ENCODE measurements at regions not wholly inside any gene's neighbourhood (a gene's known extent, or its start where the extent isn't known, plus 50 kb on each side); places are given as distances from the start of the nearest gene placed in this dataset.

DNA sequence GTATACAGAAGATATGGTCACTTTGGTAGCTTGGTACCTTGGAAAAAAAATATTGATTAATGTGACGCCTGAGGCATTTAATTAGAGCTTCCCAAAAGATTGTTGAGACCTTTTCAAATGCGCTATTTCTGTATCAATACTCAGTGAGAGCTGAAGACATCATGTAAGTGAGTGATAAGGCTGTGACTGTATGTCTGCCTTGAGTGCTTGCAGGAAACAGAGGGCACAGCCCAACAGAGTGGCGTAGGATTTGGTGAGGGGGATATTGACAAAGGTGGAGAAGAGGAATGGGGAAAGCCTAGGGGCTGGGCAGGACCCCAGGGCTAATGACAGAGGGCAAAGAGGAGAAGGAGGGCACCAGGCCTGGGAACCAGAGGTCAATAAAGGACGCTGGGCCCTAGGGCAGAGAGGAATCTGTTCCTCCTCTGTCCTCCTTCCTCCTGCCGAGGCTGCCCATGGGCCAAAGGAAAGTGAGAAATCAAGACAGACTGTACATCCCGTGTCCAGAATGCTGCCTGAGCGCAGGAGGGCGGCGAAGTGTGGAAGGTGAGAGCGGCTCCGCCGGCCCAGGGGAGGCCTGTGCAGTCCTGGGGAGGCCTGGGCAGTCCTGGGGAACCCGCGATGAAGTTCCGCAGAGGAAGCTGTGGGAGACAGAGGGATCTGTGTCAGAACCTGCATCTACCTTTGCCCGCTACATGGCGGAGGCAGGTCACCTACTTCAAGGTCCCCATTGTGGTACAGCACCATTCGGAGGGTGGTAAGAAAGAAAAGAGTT is 228.6 kb upstream of the PIEZO2 start:
- Histone ChIP-seq H3K36me3 (ENCODE audit: control insufficient read depth in 4 of 4, insufficient read depth in 3 of 4, low read depth in 1 of 4, low read length in 3 of 4) (no peaks in the 10 kb centered on the region), H3K9me3 (ENCODE audit: control insufficient read depth in 4 of 4, low read length in 3 of 4) (no peaks in the 10 kb centered on the region), H3K4me1 (ENCODE audit: control insufficient read depth in 4 of 4, insufficient read depth in 4 of 4, low read length in 3 of 4) (no peaks in the 10 kb centered on the region), H3K4me3 (ENCODE audit: low read depth in 1 of 3, low read length in 3 of 3) (no peak overlapping the region), H3K27ac (ENCODE audit: low read depth in 1 of 2, low read length in 2 of 2) (no peak overlapping the region), H3K9ac (ENCODE audit: low read depth in 1 of 2, low read length in 2 of 2) (no peak overlapping the region), H3K27me3 (ENCODE audit: control insufficient read depth in 4 of 4, insufficient read depth in 4 of 4, low read length in 3 of 4) (peaks cover 0 to 8% (median 0%) of the 10 kb centered on the region in 4 donors)
- no peak for DNase-seq (ENCODE audit: low spot score)
- no peak for TF ChIP-seq SP1 (IDR thresholded peaks at IDR 0.05)
- 88% methylated on average over 18 of the region's 18 CpGs for WGBS

- no peaks in the 10 kb centered on the region for H3K4me1 ChIP-seq (ENCODE audit: control insufficient read depth in 4 of 4, insufficient read depth in 4 of 4, low read length in 3 of 4)
- no peak for DNase-seq (ENCODE audit: low spot score)
- 58% methylated on average over 2 of the region's 2 CpGs for WGBS
- H3K9me3 ChIP-seq (ENCODE audit: control insufficient read depth in 4 of 4, low read length in 3 of 4) = no peaks in the 10 kb centered on the region
- H3K9ac ChIP-seq (ENCODE audit: low read depth in 1 of 2, low read length in 2 of 2) = no peak overlapping the region
- H3K27me3 ChIP-seq (ENCODE audit: control insufficient read depth in 4 of 4, insufficient read depth in 4 of 4, low read length in 3 of 4) = peaks cover 0 to 1% (median 0%) of the 10 kb centered on the region in 4 donors
- TF ChIP-seq SP1 (IDR thresholded peaks at IDR 0.05) = no peak
- TF ChIP-seq, protein P1, sequence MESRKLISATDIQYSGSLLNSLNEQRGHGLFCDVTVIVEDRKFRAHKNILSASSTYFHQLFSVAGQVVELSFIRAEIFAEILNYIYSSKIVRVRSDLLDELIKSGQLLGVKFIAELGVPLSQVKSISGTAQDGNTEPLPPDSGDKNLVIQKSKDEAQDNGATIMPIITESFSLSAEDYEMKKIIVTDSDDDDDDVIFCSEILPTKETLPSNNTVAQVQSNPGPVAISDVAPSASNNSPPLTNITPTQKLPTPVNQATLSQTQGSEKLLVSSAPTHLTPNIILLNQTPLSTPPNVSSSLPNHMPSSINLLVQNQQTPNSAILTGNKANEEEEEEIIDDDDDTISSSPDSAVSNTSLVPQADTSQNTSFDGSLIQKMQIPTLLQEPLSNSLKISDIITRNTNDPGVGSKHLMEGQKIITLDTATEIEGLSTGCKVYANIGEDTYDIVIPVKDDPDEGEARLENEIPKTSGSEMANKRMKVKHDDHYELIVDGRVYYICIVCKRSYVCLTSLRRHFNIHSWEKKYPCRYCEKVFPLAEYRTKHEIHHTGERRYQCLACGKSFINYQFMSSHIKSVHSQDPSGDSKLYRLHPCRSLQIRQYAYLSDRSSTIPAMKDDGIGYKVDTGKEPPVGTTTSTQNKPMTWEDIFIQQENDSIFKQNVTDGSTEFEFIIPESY (IDR thresholded peaks at IDR 0.05) = no peak
- TF ChIP-seq, protein P2, sequence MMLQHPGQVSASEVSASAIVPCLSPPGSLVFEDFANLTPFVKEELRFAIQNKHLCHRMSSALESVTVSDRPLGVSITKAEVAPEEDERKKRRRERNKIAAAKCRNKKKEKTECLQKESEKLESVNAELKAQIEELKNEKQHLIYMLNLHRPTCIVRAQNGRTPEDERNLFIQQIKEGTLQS (IDR thresholded peaks at IDR 0.05) = no peak
- TF ChIP-seq EGR1 (IDR thresholded peaks at IDR 0.05; ENCODE audit: low read depth in 2 of 2) = no peak
- TF ChIP-seq HNF4G (IDR thresholded peaks at IDR 0.05) = no peak
- no peak for TF ChIP-seq TAF1 (conservative IDR thresholded peaks at IDR 0.05)
- no peak for TF ChIP-seq HNF4A (conservative IDR thresholded peaks at IDR 0.05)
- no peak for TF ChIP-seq FOXA2 (IDR thresholded peaks at IDR 0.05)
- TF ChIP-seq CTCF (IDR thresholded peaks at IDR 0.05; ENCODE audit: low read depth, low read length, missing input control) = no peak
- TF ChIP-seq NR2F2 (IDR thresholded peaks at IDR 0.05) = no peak
- TF ChIP-seq, protein P3, sequence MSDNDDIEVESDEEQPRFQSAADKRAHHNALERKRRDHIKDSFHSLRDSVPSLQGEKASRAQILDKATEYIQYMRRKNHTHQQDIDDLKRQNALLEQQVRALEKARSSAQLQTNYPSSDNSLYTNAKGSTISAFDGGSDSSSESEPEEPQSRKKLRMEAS (IDR thresholded peaks at IDR 0.05) = no peak
- no peak for TF ChIP-seq FOXA1 (IDR thresholded peaks at IDR 0.05)
- TF ChIP-seq RXRA (IDR thresholded peaks at IDR 0.05) = no peak
- TF ChIP-seq JUND (IDR thresholded peaks at IDR 0.05) = no peak
- TF ChIP-seq YY1 (IDR thresholded peaks at IDR 0.05) = no peak
- TF ChIP-seq GABPA (IDR thresholded peaks at IDR 0.05 in 1 of 2, conservative IDR thresholded peaks at IDR 0.05 in 1 of 2) = no peak
- TF ChIP-seq REST (IDR thresholded peaks at IDR 0.05) = no peak
- TF ChIP-seq RAD21 (IDR thresholded peaks at IDR 0.05) = no peak
- H3K27ac ChIP-seq (ENCODE audit: low read depth in 1 of 2, low read length in 2 of 2) = no peak overlapping the region
- H3K36me3 ChIP-seq (ENCODE audit: control insufficient read depth in 4 of 4, insufficient read depth in 3 of 4, low read depth in 1 of 4, low read length in 3 of 4) = no peaks in the 10 kb centered on the region
- H3K4me3 ChIP-seq (ENCODE audit: low read depth in 1 of 3, low read length in 3 of 3) = no peak overlapping the region
These were observed 222.8 kb upstream of the PIEZO2 start for GRCh38 chr18:11372163-11372562.

Data from liver (tissue), 8 donors.